ENCODE measurements at regions not wholly inside any gene's neighbourhood (a gene's known extent, or its start where the extent isn't known, plus 50 kb on each side); places are given as distances from the start of the nearest gene placed in this dataset.

DNA sequence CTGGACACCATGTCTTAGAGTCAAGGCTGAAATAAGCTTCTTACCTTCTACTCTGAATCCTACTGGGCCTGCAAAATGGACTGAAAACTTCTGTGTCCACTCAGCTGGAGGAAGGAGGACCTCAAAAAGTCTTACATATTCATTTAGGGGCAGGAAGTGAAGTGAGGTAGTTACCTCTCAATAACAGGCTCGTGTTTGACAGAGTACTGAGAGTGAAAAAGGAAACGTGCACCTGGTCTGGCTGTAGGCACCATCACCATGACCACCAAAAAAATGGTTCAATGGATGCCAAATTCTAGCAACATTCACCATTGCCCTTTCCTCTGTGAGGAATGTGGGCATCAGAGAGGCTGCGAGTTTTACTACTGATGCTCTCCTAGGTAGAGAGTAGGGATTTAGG lies 176.2 kb downstream of the RFC3 start:
- H3K4me2 ChIP-seq (ENCODE audit: low read length) = no peak overlapping the region
- CTCF ChIA-PET = no interaction called here
- H3K9me2 ChIP-seq (ENCODE audit: insufficient read depth) = no peaks in the 10 kb centered on the region
- BruUV-seq (replicated peaks) = no TSS peak
- POLR2A ChIA-PET = no interaction called here
- no peaks in the 10 kb centered on the region for H4K20me1 ChIP-seq (ENCODE audit: insufficient read depth)
- H3K9me3 ChIP-seq (ENCODE audit: control insufficient read depth in 1 of 2, insufficient read depth in 1 of 2, low read depth in 1 of 2, low read length in 2 of 2) = no peaks in the 10 kb centered on the region
- TF ChIP-seq EGR1 (IDR thresholded peaks at IDR 0.05; ENCODE audit: low read depth) = no peak
- TF ChIP-seq ZFX (IDR thresholded peaks at IDR 0.05) = no peak
- no peak for TF ChIP-seq FOSL1 (IDR thresholded peaks at IDR 0.05; ENCODE audit: low read depth)
- TF ChIP-seq TCF7L2 (IDR thresholded peaks at IDR 0.05; ENCODE audit: borderline replicate concordance, extremely low read depth, insufficient read depth, insufficient read length) = no peak
- no peak for TF ChIP-seq SP1 (IDR thresholded peaks at IDR 0.05; ENCODE audit: low read depth)
- no peak for TF ChIP-seq RAD21 (IDR thresholded peaks at IDR 0.05; ENCODE audit: low read depth)
- no peak for TF ChIP-seq ELF1 (IDR thresholded peaks at IDR 0.05; ENCODE audit: borderline replicate concordance, low read depth)
- TF ChIP-seq EZH2 (IDR thresholded peaks at IDR 0.05) = no peak
- TF ChIP-seq, protein P1, sequence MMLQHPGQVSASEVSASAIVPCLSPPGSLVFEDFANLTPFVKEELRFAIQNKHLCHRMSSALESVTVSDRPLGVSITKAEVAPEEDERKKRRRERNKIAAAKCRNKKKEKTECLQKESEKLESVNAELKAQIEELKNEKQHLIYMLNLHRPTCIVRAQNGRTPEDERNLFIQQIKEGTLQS (IDR thresholded peaks at IDR 0.05) = no peak
- TF ChIP-seq SRF (IDR thresholded peaks at IDR 0.05; ENCODE audit: low read depth) = no peak
- DNase-seq (ENCODE audit: low read depth, low spot score) (no peak), ATAC-seq (no peak)
- H3K79me2 ChIP-seq (ENCODE audit: insufficient read depth, low read length) = no peaks in the 10 kb centered on the region
- no peak overlapping the region for H3K4me3 ChIP-seq (replicated peaks in 1 of 2; ENCODE audit: low read depth in 1 of 2, low read length in 2 of 2)
- H3K27me3 ChIP-seq (ENCODE audit: insufficient read depth, low read length) = no peaks in the 10 kb centered on the region
- H3K27ac ChIP-seq (ENCODE audit: low read depth, low read length) = no peak overlapping the region
- intact Hi-C loops (cut with micrococcal nuclease) = no loop called here
- no peaks in the 10 kb centered on the region for H3K36me3 ChIP-seq (ENCODE audit: control insufficient read depth in 1 of 2, insufficient read depth in 2 of 2, low read length in 2 of 2)
- RAD21 ChIA-PET (ENCODE audit: low non-redundant PET in 1 of 2, low total read pairs in 2 of 2, uncharacterized antibody in 2 of 2, unreplicated experiment in 2 of 2) = no interaction called here
- no peak overlapping the region for H2AFZ ChIP-seq (ENCODE audit: low read depth, low read length, poor library complexity, severe bottlenecking)
- H3K9ac ChIP-seq (ENCODE audit: low read length) = no peak overlapping the region
- H3K4me1 ChIP-seq (ENCODE audit: control insufficient read depth in 1 of 2, insufficient read depth in 2 of 2, low read length in 2 of 2) = no peaks in the 10 kb centered on the region

DNA sequence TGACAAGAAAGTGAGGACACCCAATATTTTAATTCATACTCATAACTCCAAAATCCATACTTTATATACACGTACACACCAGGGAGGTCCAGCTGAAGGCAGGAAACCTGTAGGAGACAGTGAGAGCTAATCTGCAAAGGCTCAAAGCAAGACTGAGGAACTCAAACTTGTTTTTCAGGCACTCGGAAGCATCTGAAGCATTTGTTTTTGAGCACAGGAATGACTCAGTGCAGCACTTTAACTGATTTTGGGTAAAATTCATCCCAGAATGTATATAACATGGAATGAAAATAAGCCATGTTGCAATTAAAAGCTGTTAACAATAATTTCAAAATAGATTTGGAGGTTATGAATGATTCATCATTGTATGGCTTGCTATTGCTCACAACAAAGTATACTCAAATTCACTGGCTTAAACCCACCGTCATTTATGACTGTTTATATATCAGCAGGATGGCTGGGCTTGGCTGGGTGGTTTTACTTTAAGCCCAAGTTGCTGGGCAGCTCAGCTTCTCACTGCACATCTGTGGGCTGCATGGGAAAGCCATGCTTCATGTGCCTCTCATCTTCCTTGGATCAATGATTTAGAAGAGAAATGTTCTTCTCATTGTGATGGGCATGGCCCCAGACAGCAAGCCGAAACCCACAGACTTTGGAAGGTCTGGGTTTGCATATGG lies 177.0 kb downstream of the RFC3 start:
- Histone ChIP-seq H3K9ac (ENCODE audit: low read length) (no peak overlapping the region), H3K27ac (ENCODE audit: low read depth, low read length) (no peak overlapping the region), H3K9me2 (ENCODE audit: insufficient read depth) (no peaks in the 10 kb centered on the region), H3K4me2 (ENCODE audit: low read length) (no peak overlapping the region), H3K36me3 (ENCODE audit: control insufficient read depth in 1 of 2, insufficient read depth in 2 of 2, low read length in 2 of 2) (no peaks in the 10 kb centered on the region), H2AFZ (ENCODE audit: low read depth, low read length, poor library complexity, severe bottlenecking) (no peak overlapping the region), H3K27me3 (ENCODE audit: insufficient read depth, low read length) (no peaks in the 10 kb centered on the region), H3K79me2 (ENCODE audit: insufficient read depth, low read length) (no peaks in the 10 kb centered on the region), H4K20me1 (ENCODE audit: insufficient read depth) (no peaks in the 10 kb centered on the region), H3K4me3 (replicated peaks in 1 of 2; ENCODE audit: low read depth in 1 of 2, low read length in 2 of 2) (no peak overlapping the region), H3K4me1 (ENCODE audit: control insufficient read depth in 1 of 2, insufficient read depth in 2 of 2, low read length in 2 of 2) (no peaks in the 10 kb centered on the region), H3K9me3 (ENCODE audit: control insufficient read depth in 1 of 2, insufficient read depth in 1 of 2, low read depth in 1 of 2, low read length in 2 of 2) (no peaks in the 10 kb centered on the region)
- TF ChIP-seq YY1 (IDR thresholded peaks at IDR 0.05; ENCODE audit: extremely low read depth, insufficient replicate concordance, low read depth, low read length) (no peak), ELF1 (IDR thresholded peaks at IDR 0.05; ENCODE audit: borderline replicate concordance, low read depth) (no peak), CEBPB (IDR thresholded peaks at IDR 0.05; ENCODE audit: low read depth) (no peak)
- TF ChIP-seq, protein P2, sequence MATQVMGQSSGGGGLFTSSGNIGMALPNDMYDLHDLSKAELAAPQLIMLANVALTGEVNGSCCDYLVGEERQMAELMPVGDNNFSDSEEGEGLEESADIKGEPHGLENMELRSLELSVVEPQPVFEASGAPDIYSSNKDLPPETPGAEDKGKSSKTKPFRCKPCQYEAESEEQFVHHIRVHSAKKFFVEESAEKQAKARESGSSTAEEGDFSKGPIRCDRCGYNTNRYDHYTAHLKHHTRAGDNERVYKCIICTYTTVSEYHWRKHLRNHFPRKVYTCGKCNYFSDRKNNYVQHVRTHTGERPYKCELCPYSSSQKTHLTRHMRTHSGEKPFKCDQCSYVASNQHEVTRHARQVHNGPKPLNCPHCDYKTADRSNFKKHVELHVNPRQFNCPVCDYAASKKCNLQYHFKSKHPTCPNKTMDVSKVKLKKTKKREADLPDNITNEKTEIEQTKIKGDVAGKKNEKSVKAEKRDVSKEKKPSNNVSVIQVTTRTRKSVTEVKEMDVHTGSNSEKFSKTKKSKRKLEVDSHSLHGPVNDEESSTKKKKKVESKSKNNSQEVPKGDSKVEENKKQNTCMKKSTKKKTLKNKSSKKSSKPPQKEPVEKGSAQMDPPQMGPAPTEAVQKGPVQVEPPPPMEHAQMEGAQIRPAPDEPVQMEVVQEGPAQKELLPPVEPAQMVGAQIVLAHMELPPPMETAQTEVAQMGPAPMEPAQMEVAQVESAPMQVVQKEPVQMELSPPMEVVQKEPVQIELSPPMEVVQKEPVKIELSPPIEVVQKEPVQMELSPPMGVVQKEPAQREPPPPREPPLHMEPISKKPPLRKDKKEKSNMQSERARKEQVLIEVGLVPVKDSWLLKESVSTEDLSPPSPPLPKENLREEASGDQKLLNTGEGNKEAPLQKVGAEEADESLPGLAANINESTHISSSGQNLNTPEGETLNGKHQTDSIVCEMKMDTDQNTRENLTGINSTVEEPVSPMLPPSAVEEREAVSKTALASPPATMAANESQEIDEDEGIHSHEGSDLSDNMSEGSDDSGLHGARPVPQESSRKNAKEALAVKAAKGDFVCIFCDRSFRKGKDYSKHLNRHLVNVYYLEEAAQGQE (IDR thresholded peaks at IDR 0.05; ENCODE audit: low read depth) = no peak
- TF ChIP-seq, protein P3, sequence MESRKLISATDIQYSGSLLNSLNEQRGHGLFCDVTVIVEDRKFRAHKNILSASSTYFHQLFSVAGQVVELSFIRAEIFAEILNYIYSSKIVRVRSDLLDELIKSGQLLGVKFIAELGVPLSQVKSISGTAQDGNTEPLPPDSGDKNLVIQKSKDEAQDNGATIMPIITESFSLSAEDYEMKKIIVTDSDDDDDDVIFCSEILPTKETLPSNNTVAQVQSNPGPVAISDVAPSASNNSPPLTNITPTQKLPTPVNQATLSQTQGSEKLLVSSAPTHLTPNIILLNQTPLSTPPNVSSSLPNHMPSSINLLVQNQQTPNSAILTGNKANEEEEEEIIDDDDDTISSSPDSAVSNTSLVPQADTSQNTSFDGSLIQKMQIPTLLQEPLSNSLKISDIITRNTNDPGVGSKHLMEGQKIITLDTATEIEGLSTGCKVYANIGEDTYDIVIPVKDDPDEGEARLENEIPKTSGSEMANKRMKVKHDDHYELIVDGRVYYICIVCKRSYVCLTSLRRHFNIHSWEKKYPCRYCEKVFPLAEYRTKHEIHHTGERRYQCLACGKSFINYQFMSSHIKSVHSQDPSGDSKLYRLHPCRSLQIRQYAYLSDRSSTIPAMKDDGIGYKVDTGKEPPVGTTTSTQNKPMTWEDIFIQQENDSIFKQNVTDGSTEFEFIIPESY (IDR thresholded peaks at IDR 0.05; ENCODE audit: extremely low read depth, insufficient replicate concordance, low read length) = no peak
- TF ChIP-seq, protein P4, sequence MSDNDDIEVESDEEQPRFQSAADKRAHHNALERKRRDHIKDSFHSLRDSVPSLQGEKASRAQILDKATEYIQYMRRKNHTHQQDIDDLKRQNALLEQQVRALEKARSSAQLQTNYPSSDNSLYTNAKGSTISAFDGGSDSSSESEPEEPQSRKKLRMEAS (IDR thresholded peaks at IDR 0.05) = no peak
- intact Hi-C loops (cut with micrococcal nuclease) = no loop called here
- BruUV-seq (replicated peaks) = no TSS peak
- ChIA-PET POLR2A (no interaction called here), CTCF (no interaction called here), RAD21 (ENCODE audit: low non-redundant PET in 1 of 2, low total read pairs in 2 of 2, uncharacterized antibody in 2 of 2, unreplicated experiment in 2 of 2) (no interaction called here)
- DNase-seq (ENCODE audit: low read depth, low spot score) (no peak), ATAC-seq (no peak)
